ENCODE measurements at regions not wholly inside any gene's neighbourhood (a gene's known extent, or its start where the extent isn't known, plus 50 kb on each side); places are given as distances from the start of the nearest gene placed in this dataset.

GRCh38 chr4:160631044-160631443, 1528.2 kb downstream of the RAPGEF2 start:
- 89% methylated on average over 1 of the region's 1 CpG; no CpG with 5 or more reads in 1 of the 2 experiments for WGBS, 2 experiments (ENCODE audit: extremely low coverage in 1 of 2, insufficient coverage in 1 of 2, insufficient read length in 1 of 2, insufficient replicate concordance in 2 of 2, low coverage in 1 of 2, low lambda C conversion rate in 2 of 2, missing lambda C conversion rate in 1 of 2)
- no peak overlapping the region for H2AFZ ChIP-seq (ENCODE audit: low read length)
- H4K91ac ChIP-seq (replicated peaks; ENCODE audit: insufficient read length, low read length): no peak overlapping the region
- H2BK15ac ChIP-seq (ENCODE audit: low read length): no peak overlapping the region
- no peaks in the 10 kb centered on the region for H3K79me2 ChIP-seq (ENCODE audit: control insufficient read depth in 1 of 2, insufficient read depth in 2 of 2, low read length in 2 of 2)
- H4K8ac ChIP-seq (ENCODE audit: extremely low read depth, insufficient read depth, low read length): no peak overlapping the region
- DNase-seq (ENCODE audit: low read depth in 1 of 2, low spot score in 2 of 2) (no peak), FAIRE-seq (no peak)
- no peak overlapping the region for H2BK5ac ChIP-seq (ENCODE audit: low read depth, low read length)
- H3K18ac ChIP-seq (ENCODE audit: extremely low read depth, low read length): no peak overlapping the region
- H3K27ac ChIP-seq (ENCODE audit: low read depth, low read length): no peak overlapping the region
- no peaks in the 10 kb centered on the region for H4K20me1 ChIP-seq (replicated peaks in 1 of 2; ENCODE audit: control insufficient read depth in 1 of 2, insufficient read depth in 2 of 2, low read length in 2 of 2)
- no peak overlapping the region for H3K14ac ChIP-seq (ENCODE audit: insufficient read length)
- no peak overlapping the region for H3K4me2 ChIP-seq (ENCODE audit: insufficient read depth in 1 of 2, low read depth in 2 of 2, low read length in 2 of 2)
- H3K79me1 ChIP-seq (ENCODE audit: low read depth, low read length): no peaks in the 10 kb centered on the region
- no peak overlapping the region for H2AK5ac ChIP-seq (ENCODE audit: low read depth, low read length)
- no peaks in the 10 kb centered on the region for H3K4me1 ChIP-seq (replicated peaks in 1 of 4; ENCODE audit: control insufficient read depth in 3 of 4, insufficient read depth in 4 of 4, low read length in 3 of 4)
- H3K9me3 ChIP-seq (ENCODE audit: insufficient read depth in 2 of 2, low read depth in 1 of 2, low read length in 1 of 2): no peaks in the 10 kb centered on the region
- H3K4me3 ChIP-seq (ENCODE audit: extremely low read depth in 1 of 4, insufficient read depth in 2 of 4, low read depth in 3 of 4, low read length in 4 of 4): no peak overlapping the region
- no peak overlapping the region for H2BK12ac ChIP-seq (ENCODE audit: low read depth, low read length)
- H3K9ac ChIP-seq (replicated peaks in 1 of 4; ENCODE audit: extremely low read depth in 1 of 4, low read depth in 3 of 4, low read length in 3 of 4): no peak overlapping the region
- CTCF ChIA-PET (ENCODE audit: partially characterized antibody): no interaction called here
- no peak overlapping the region for H3K56ac ChIP-seq (replicated peaks; ENCODE audit: insufficient read length, low read depth, low read length)
- no peak overlapping the region for H2BK20ac ChIP-seq (ENCODE audit: low read length)
- no peak overlapping the region for H2BK120ac ChIP-seq (replicated peaks; ENCODE audit: low read depth, low read length)
- H4K5ac ChIP-seq (ENCODE audit: insufficient read length, low read depth, low read length): no peak overlapping the region
- POLR2A ChIA-PET (ENCODE audit: partially characterized antibody): no interaction called here
- peaks cover 0 to 1% (median 0%) of the 10 kb centered on the region in 4 experiments; a peak in 1 of 7 replicates for H3K27me3 ChIP-seq (replicated peaks in 1 of 4; ENCODE audit: control insufficient read depth in 3 of 4, extremely low read depth in 1 of 4, insufficient read depth in 3 of 4, low read length in 3 of 4)
- H3K36me3 ChIP-seq (ENCODE audit: control insufficient read depth in 2 of 4, insufficient read depth in 4 of 4, low read length in 3 of 4): no peaks in the 10 kb centered on the region
- H3K23ac ChIP-seq (ENCODE audit: insufficient read length): no peak overlapping the region
- no peak overlapping the region for H3K4ac ChIP-seq (replicated peaks; ENCODE audit: insufficient read length, low read depth, low read length)
- H3K23me2 ChIP-seq (ENCODE audit: low read depth, low read length): no peaks in the 10 kb centered on the region
- TF ChIP-seq YY1 (IDR thresholded peaks at IDR 0.05; ENCODE audit: low read depth, low read length): no peak

Measured in H1 (cell line).